ENCODE measurements at regions not wholly inside any gene's neighbourhood (a gene's known extent, or its start where the extent isn't known, plus 50 kb on each side); places are given as distances from the start of the nearest gene placed in this dataset.

GRCh38 chr2:11030036-11030435, 118.3 kb downstream of the KCNF1 start:
- Mint-ChIP-seq H3K36me3 (ENCODE audit: low read depth) (peaks cover 3% of the 10 kb centered on the region), H3K4me3 (no peak overlapping the region), H3K9me3 (peaks cover 15% of the 10 kb centered on the region), H3K27ac (no peak overlapping the region), H3K4me1 (peaks cover 6% of the 10 kb centered on the region), H3K27me3 (ENCODE audit: insufficient read depth) (peaks cover 2% of the 10 kb centered on the region)
- no peak for TF ChIP-seq CTCF (conservative IDR thresholded peaks at IDR 0.05)
- H3K36me3 ChIP-seq (ENCODE audit: control insufficient read depth, insufficient read depth, low read length) = no peaks in the 10 kb centered on the region
- H3K4me1 ChIP-seq (ENCODE audit: control insufficient read depth, insufficient read depth, low read length) = no peaks in the 10 kb centered on the region
- no peak for DNase-seq
- WGBS, 2 experiments (ENCODE audit: insufficient coverage in 1 of 2, insufficient read length in 1 of 2) = 90 to 94% methylated on average over 7 of the region's 7 CpGs
- peaks cover 19% of the 10 kb centered on the region for H3K9me3 ChIP-seq (ENCODE audit: control insufficient read depth, low read length)
- no peak overlapping the region for H3K9ac ChIP-seq (ENCODE audit: extremely low read depth, low read length, poor library complexity, severe bottlenecking)
- H3K27me3 ChIP-seq (ENCODE audit: control insufficient read depth, insufficient read depth, low read length, poor library complexity, severe bottlenecking) = no peaks in the 10 kb centered on the region
- no peak overlapping the region for H3K27ac ChIP-seq (ENCODE audit: low read depth, low read length)
- H3K4me3 ChIP-seq (ENCODE audit: low read length) = no peak overlapping the region

DNA sequence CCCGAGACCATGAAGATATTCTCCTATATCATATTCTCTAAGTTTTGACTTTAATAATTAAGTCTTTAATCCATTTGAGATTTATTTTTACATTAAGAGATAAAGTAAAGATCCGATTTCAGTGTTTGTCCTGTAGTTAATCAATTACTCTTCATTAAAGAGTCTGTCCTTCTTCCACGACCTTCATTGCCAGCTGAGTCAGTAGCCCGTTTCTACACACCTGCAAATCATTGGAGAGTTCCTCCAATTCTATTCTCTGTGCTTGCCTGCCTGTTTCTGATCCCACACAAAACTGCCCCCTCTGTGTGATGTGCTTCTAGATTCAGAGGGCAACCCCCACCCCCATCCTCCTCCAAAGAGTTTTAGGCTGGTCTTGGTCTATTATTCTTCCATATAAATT, 119.2 kb downstream of the KCNF1 start:
- 92% methylated on average over 3 of the region's 4 CpGs for WGBS, 2 experiments (ENCODE audit: insufficient coverage in 1 of 2, insufficient read length in 1 of 2)

DNA sequence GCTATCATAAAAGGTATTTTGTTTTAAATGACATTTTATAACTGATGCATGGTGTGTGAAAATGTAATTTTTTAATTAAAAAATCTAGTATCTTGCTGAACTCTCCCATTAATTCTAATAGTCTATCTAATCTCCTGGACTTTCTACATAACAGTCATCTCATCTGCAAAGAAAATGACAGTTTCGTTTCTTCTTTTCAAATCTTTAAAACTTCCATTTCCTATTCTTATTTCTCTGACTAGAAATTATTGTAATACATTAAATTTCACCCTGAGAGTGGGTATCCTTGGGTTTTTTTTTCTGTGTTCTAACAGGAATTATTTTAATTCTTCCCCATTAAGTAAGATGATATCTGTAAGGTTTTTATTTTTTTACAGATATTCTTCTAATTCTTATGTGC, 120.1 kb downstream of the KCNF1 start:
- no peak overlapping the region for H3K27ac ChIP-seq (ENCODE audit: low read depth, low read length)
- no peak overlapping the region for H3K4me3 Mint-ChIP-seq
- peaks cover 24% of the 10 kb centered on the region for H3K9me3 ChIP-seq (ENCODE audit: control insufficient read depth, low read length)
- no peak for TF ChIP-seq CTCF (conservative IDR thresholded peaks at IDR 0.05)
- peaks cover 34% of the 10 kb centered on the region for H3K9me3 Mint-ChIP-seq
- H3K36me3 Mint-ChIP-seq (ENCODE audit: low read depth) = peaks cover 7% of the 10 kb centered on the region
- peaks cover 6% of the 10 kb centered on the region for H3K4me1 Mint-ChIP-seq
- H3K36me3 ChIP-seq (ENCODE audit: control insufficient read depth, insufficient read depth, low read length) = no peaks in the 10 kb centered on the region
- H3K9ac ChIP-seq (ENCODE audit: extremely low read depth, low read length, poor library complexity, severe bottlenecking) = no peak overlapping the region
- no peak overlapping the region for H3K27ac Mint-ChIP-seq
- no peak for DNase-seq
- H3K4me3 ChIP-seq (ENCODE audit: low read length) = no peak overlapping the region
- 100% methylated on average over 1 of the region's 1 CpG; no CpG with 5 or more reads in 1 of the 2 experiments for WGBS, 2 experiments (ENCODE audit: insufficient coverage in 1 of 2, insufficient read length in 1 of 2)
- no peaks in the 10 kb centered on the region for H3K4me1 ChIP-seq (ENCODE audit: control insufficient read depth, insufficient read depth, low read length)
- H3K27me3 ChIP-seq (ENCODE audit: control insufficient read depth, insufficient read depth, low read length, poor library complexity, severe bottlenecking) = no peaks in the 10 kb centered on the region
- H3K27me3 Mint-ChIP-seq (ENCODE audit: insufficient read depth) = peaks cover 5% of the 10 kb centered on the region

More for the DNA sequence above, 119.2 kb downstream of the KCNF1 start:
- H3K27ac ChIP-seq (ENCODE audit: low read depth, low read length) = no peak overlapping the region
- Mint-ChIP-seq H3K4me1 (peaks cover 6% of the 10 kb centered on the region), H3K4me3 (no peak overlapping the region), H3K27ac (no peak overlapping the region), H3K9me3 (peaks cover 24% of the 10 kb centered on the region), H3K36me3 (ENCODE audit: low read depth) (peaks cover 3% of the 10 kb centered on the region), H3K27me3 (ENCODE audit: insufficient read depth) (peaks cover 4% of the 10 kb centered on the region)
- H3K9me3 ChIP-seq (ENCODE audit: control insufficient read depth, low read length) = peaks cover 19% of the 10 kb centered on the region
- peak; percentile 14 for DNase-seq
- TF ChIP-seq CTCF (conservative IDR thresholded peaks at IDR 0.05) = no peak
- H3K4me1 ChIP-seq (ENCODE audit: control insufficient read depth, insufficient read depth, low read length) = no peaks in the 10 kb centered on the region
- no peak overlapping the region for H3K4me3 ChIP-seq (ENCODE audit: low read length)
- H3K9ac ChIP-seq (ENCODE audit: extremely low read depth, low read length, poor library complexity, severe bottlenecking) = no peak overlapping the region
- H3K36me3 ChIP-seq (ENCODE audit: control insufficient read depth, insufficient read depth, low read length) = no peaks in the 10 kb centered on the region
- H3K27me3 ChIP-seq (ENCODE audit: control insufficient read depth, insufficient read depth, low read length, poor library complexity, severe bottlenecking) = no peaks in the 10 kb centered on the region
